GM12892 (cell line): ENCODE measurements at regions not wholly inside any gene's neighbourhood (a gene's known extent, or its start where the extent isn't known, plus 50 kb on each side); places are given as distances from the start of the nearest gene placed in this dataset.

Experiments used
- POLR2A ChIP-seq: IDR thresholded peaks from 2 replicates; pipeline ENCODE4 v1.6.1; 2011; ENCODE audit warnings: low read depth, low read length, control low read depth
- POLR2AphosphoS5 ChIP-seq: IDR thresholded peaks from 2 replicates; pipeline ENCODE4 v1.6.1; 2011; ENCODE audit warnings: low read depth, low read length, control low read depth

GRCh38 chr2:8256905-8257304 is 425.0 kb upstream of the ID2 start:
- TF ChIP-seq POLR2AphosphoS5 (no peak), POLR2A (no peak)
